Tibial nerve (tissue), 4 donors: ENCODE measurements at regions not wholly inside any gene's neighbourhood (a gene's known extent, or its start where the extent isn't known, plus 50 kb on each side); places are given as distances from the start of the nearest gene placed in this dataset.

ENCODE experiments used
- DNase-seq, 2 donors: peaks; one replicate each; pipeline ENCODE4 v3.0.0-alpha.2; 2019; ENCODE audit warnings: low spot score in 2 of 2
- H3K27ac ChIP-seq, 4 donors: fragments of 200-600 bp; sonication (generic) in 3 of 4; one replicate each; pipeline ENCODE4 v1.5.1; 2017 to 2019; ENCODE audit warnings: mild to moderate bottlenecking in 1 of 4
- H3K27me3 ChIP-seq, 2 donors: fragments of 200-600 bp; sonication (generic) in 1 of 2; one replicate each; pipeline versions ENCODE4 v1.5.1 to v1.6.0; 2017 to 2019
- H3K36me3 ChIP-seq, 3 donors: fragments of 200-600 bp; sonication (generic); one replicate each; pipeline ENCODE4 v1.5.1; 2018 to 2019
- H3K4me1 ChIP-seq, 4 donors: fragments of 200-600 bp; sonication (generic) in 3 of 4; one replicate each; pipeline ENCODE4 v1.5.1; 2017 to 2019
- H3K4me3 ChIP-seq, 4 donors: fragments of 200-600 bp; sonication (generic) in 3 of 4; one replicate each; pipeline ENCODE4 v1.5.1; 2017 to 2019; ENCODE audit warnings: mild to moderate bottlenecking in 1 of 4, moderate library complexity in 1 of 4
- H3K9me3 ChIP-seq, 4 donors: fragments of 200-600 bp; sonication (generic) in 3 of 4; one replicate each; pipeline ENCODE4 v1.5.1; 2017 to 2019
- CTCF ChIP-seq, 5 experiments: fragments of 200-600 bp in 3 of 5; fragments of 450-650 bp in 2 of 5; sonication (generic) in 3 of 5; IDR thresholded peaks; one replicate each; pipeline ENCODE4 v1.5.1; 2016 to 2019; ENCODE audit warnings: antibody characterized with exemption in 5 of 5, mild to moderate bottlenecking in 3 of 5, moderate library complexity in 2 of 5
- EP300 ChIP-seq, 2 donors: sonication (generic); formaldehyde crosslinking; IDR thresholded peaks; one replicate each; pipeline ENCODE4 v1.6.1; 2017; ENCODE audit warnings: antibody characterized with exemption in 2 of 2, mild to moderate bottlenecking in 1 of 2
- POLR2A ChIP-seq, 2 donors: fragments of 450-650 bp; IDR thresholded peaks; one replicate each; pipeline ENCODE4 v1.6.1; 2017; ENCODE audit warnings: antibody characterized with exemption in 2 of 2, mild to moderate bottlenecking in 2 of 2, moderate library complexity in 2 of 2
- WGBS, 2 donors: methylation state at CpG; one replicate each; pipeline ENCODE4 v1.1.5; 2018; 5-methylcytosine and 5-hydroxymethylcytosine counted together

GRCh38 chr5:17690473-17690872, 56.2 kb downstream of the TAF11L14 start:
- no peak for TF ChIP-seq POLR2A (IDR thresholded peaks at IDR 0.05)
- TF ChIP-seq CTCF (IDR thresholded peaks at IDR 0.05) = no peak
- no peak for TF ChIP-seq EP300 (IDR thresholded peaks at IDR 0.05)
- H3K36me3 ChIP-seq = no peaks in the 10 kb centered on the region
- DNase-seq = no peak
- no peaks in the 10 kb centered on the region for H3K4me1 ChIP-seq
- H3K9me3 ChIP-seq = no peaks in the 10 kb centered on the region
- H3K4me3 ChIP-seq = no peak overlapping the region
- H3K27me3 ChIP-seq = no peaks in the 10 kb centered on the region
- 34 to 39% methylated on average over 3 of the region's 3 CpGs for WGBS, 2 donors
- no peak overlapping the region for H3K27ac ChIP-seq

GRCh38 chr5:17691762-17692161, 57.5 kb downstream of the TAF11L14 start:
- no peak overlapping the region for H3K27ac ChIP-seq
- no peak for DNase-seq
- WGBS, 2 donors = 74 to 77% methylated on average over 1 of the region's 1 CpG
- H3K36me3 ChIP-seq = no peaks in the 10 kb centered on the region
- H3K4me3 ChIP-seq = no peak overlapping the region
- TF ChIP-seq EP300 (IDR thresholded peaks at IDR 0.05) (no peak), CTCF (IDR thresholded peaks at IDR 0.05) (no peak), POLR2A (IDR thresholded peaks at IDR 0.05) (no peak)
- H3K4me1 ChIP-seq = no peaks in the 10 kb centered on the region
- H3K9me3 ChIP-seq = no peaks in the 10 kb centered on the region
- no peaks in the 10 kb centered on the region for H3K27me3 ChIP-seq

GRCh38 chr5:17694371-17694770, 60.1 kb downstream of the TAF11L14 start:
- TF ChIP-seq POLR2A (IDR thresholded peaks at IDR 0.05) (no peak), CTCF (IDR thresholded peaks at IDR 0.05) (no peak), EP300 (IDR thresholded peaks at IDR 0.05) (no peak)
- no peak overlapping the region for H3K4me3 ChIP-seq
- H3K27me3 ChIP-seq = no peaks in the 10 kb centered on the region
- H3K36me3 ChIP-seq = no peaks in the 10 kb centered on the region
- H3K27ac ChIP-seq = no peak overlapping the region
- H3K4me1 ChIP-seq = no peaks in the 10 kb centered on the region
- DNase-seq = no peak
- H3K9me3 ChIP-seq = no peaks in the 10 kb centered on the region

GRCh38 chr5:17694914-17695313, 60.7 kb downstream of the TAF11L14 start:
- Histone ChIP-seq H3K4me3 (no peak overlapping the region), H3K9me3 (no peaks in the 10 kb centered on the region), H3K27ac (no peak overlapping the region), H3K4me1 (no peaks in the 10 kb centered on the region), H3K27me3 (no peaks in the 10 kb centered on the region), H3K36me3 (no peaks in the 10 kb centered on the region)
- DNase-seq = no peak
- 78 to 88% methylated on average over 2 of the region's 2 CpGs for WGBS, 2 donors
- TF ChIP-seq EP300 (IDR thresholded peaks at IDR 0.05) (no peak), POLR2A (IDR thresholded peaks at IDR 0.05) (no peak), CTCF (IDR thresholded peaks at IDR 0.05) (no peak)

- WGBS, 2 donors = 57 to 68% methylated on average over 1 of the region's 1 CpG
These were observed 62.4 kb downstream of the TAF11L14 start for GRCh38 chr5:17696627-17697026.

More at GRCh38 chr5:17696627-17697026, 62.4 kb downstream of the TAF11L14 start:
- Histone ChIP-seq H3K36me3 (no peaks in the 10 kb centered on the region), H3K4me1 (no peaks in the 10 kb centered on the region), H3K27me3 (no peaks in the 10 kb centered on the region), H3K4me3 (no peak overlapping the region), H3K27ac (no peak overlapping the region), H3K9me3 (peaks cover 0 to 9% (median 0%) of the 10 kb centered on the region in 4 donors)
- no peak for DNase-seq
- TF ChIP-seq EP300 (IDR thresholded peaks at IDR 0.05) (no peak), CTCF (IDR thresholded peaks at IDR 0.05) (no peak), POLR2A (IDR thresholded peaks at IDR 0.05) (no peak)
